Urinary bladder (tissue), 3 donors: ENCODE measurements at regions not wholly inside any gene's neighbourhood (a gene's known extent, or its start where the extent isn't known, plus 50 kb on each side); places are given as distances from the start of the nearest gene placed in this dataset.
"Not testable (repeated sequence)": the region's sequence is repeated elsewhere in the genome, so short reads cannot be mapped to it uniquely, and the experiment has no call there.

ENCODE experiments used
- DNase-seq: peaks from one replicate; pipeline ENCODE4 v3.0.0-alpha.2; 2015; ENCODE audit errors: extremely low spot score
- H3K27ac ChIP-seq: one replicate; pipeline ENCODE4 v1.5.1; 2013; ENCODE audit warnings: low read depth, mild to moderate bottlenecking, moderate library complexity
- H3K36me3 ChIP-seq: one replicate; pipeline ENCODE4 v1.6.1; 2013; ENCODE audit warnings: mild to moderate bottlenecking, moderate library complexity; ENCODE audit not compliant: insufficient read depth
- H3K4me1 ChIP-seq: one replicate; pipeline ENCODE4 v1.6.1; 2013; ENCODE audit warnings: mild to moderate bottlenecking, moderate library complexity; ENCODE audit not compliant: insufficient read depth
- H3K4me3 ChIP-seq: one replicate; pipeline ENCODE4 v1.5.1; 2013; ENCODE audit warnings: low read depth, low read length
- WGBS: extraction: QIAGEN DNeasy Blood & Tissue Kit; methylation state at CpG from one replicate; pipeline ENCODE4 v1.1.7; 2013; 5-methylcytosine and 5-hydroxymethylcytosine counted together
- donor health status: healthy with polysubstance abuse.
- donor health status: healthy.

DNA sequence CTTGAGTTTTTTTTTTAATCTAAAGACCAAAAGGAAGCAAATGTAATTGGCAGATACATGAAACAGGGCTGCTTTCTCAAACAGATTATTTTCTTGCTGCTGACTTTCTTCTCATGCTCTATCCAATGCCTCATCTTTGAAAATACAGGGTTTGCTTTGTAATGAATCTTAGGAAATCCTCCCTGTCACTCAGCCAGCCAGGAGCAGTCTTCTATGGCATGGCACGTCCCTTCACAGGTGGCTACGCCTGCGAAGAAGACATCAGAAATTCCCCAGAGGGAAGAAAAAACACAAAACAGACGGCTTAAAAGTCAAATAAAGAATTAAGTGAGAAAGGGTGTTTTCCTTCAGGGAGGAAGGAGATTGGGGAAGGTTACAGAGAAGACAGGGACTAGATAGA lies 242.5 kb downstream of the IGSF11 start:
- no peak overlapping the region for H3K27ac ChIP-seq
- H3K4me1 ChIP-seq: no peaks in the 10 kb centered on the region
- WGBS: 54% methylated on average over 4 of the region's 4 CpGs
- DNase-seq: no peak
- no peaks in the 10 kb centered on the region for H3K36me3 ChIP-seq
- H3K4me3 ChIP-seq: no peak overlapping the region

DNA sequence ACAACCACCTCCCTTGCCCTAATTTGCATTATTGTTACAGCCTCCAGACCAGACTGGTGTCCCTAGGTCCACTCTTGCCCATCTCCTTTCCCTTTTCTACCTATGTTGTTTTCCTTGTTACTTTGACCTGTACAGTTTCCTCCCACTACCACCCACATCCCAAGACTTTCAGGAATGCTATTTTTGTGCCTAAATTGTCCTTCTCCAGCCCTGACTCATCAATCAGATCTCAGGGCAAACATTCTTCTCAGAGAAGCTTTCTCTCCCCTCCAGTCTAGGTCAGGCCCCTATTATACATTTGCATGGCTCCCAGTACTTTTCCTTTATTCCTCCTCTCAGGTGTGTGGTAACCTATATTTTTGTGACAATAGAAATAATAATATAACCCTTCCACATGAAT lies 241.5 kb downstream of the IGSF11 start:
- Histone ChIP-seq H3K4me1 (no peaks in the 10 kb centered on the region), H3K27ac (no peak overlapping the region), H3K36me3 (no peaks in the 10 kb centered on the region), H3K4me3 (no peak overlapping the region)
- DNase-seq: no peak

DNA sequence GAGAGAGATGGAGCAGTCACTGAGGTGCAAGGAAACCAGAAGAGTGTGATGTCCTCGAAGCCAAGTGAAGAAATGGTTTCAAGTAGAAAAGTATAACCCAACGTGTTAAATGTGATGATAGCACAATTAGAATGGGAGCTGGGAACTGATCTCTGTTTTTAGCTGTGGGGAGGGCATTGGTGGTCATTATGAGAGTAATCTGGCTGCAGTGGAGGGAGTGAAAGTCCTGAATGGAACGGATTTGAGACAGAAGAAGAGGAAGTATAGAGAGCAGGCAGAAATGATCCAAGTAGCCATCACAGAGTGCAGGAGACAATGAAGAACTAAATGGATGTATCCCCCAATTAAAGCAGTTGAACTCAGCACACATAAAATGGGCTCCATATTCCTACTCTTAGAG lies 235.3 kb downstream of the IGSF11 start:
- no peaks in the 10 kb centered on the region for H3K36me3 ChIP-seq
- DNase-seq: no peak
- 83% methylated on average over 3 of the region's 3 CpGs for WGBS
- H3K4me3 ChIP-seq: no peak overlapping the region
- H3K27ac ChIP-seq: no peak overlapping the region
- no peaks in the 10 kb centered on the region for H3K4me1 ChIP-seq

DNA sequence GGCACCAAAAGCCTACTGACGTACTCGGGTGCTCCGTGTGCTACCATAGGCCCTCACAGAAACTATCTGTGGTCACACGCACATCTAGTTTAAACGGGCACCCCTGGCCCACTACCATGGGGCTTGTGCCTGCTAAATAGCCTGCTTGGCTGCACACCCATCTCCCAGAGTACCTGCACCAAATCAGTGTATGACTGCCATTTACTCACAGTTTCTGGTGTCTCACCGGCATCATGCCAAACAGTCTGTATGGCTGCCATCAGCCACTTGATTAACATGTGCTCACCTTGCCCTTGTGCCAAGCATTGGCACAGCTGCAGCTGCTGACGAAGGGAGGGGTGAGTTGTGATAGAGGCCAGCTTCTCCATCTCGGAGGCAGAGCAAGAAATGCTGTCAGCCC lies 232.7 kb downstream of the IGSF11 start:
- Histone ChIP-seq H3K4me3 (no peak overlapping the region), H3K27ac (no peak overlapping the region), H3K36me3 (no peaks in the 10 kb centered on the region), H3K4me1 (no peaks in the 10 kb centered on the region)
- DNase-seq: no peak
- 78% methylated on average over 8 of the region's 8 CpGs for WGBS

DNA sequence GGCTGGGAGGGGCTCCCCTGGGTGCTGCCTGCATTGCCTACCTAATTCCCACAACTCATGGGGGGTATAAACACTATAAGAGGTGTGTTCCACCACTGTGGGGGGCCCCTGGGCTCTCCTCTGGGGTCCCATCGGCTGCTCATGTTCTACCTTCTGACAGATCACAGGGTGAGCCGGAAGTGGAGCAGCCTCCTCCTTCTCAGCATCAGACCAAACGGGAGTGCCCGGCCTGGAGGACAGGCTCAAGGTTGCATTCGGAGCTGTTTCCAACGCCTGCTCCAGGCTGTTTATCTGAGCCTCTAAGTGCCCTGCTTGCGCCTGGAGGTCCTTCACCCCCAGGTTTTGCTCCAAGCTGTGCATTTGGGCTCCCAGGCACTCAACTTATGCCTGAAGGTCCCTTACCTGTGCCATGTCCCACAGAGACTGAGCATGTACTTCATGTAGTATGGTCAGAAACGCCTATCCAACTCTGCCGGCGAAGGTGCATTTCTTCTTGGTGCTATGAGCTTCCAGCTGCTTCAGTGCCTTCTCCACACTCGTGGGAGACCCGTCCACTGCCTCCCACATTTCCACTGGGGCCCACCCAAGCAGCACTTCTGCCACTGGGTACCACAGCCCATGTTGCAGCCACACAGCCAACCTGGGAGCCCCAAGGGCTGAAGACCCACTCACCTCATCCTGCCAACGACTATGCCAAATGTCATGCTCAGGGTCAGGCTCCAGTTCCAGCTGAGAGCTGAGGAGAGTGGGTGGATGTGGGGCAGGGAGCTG lies 232.1 kb downstream of the IGSF11 start:
- H3K4me3 ChIP-seq: no peak overlapping the region
- DNase-seq: no peak

DNA sequence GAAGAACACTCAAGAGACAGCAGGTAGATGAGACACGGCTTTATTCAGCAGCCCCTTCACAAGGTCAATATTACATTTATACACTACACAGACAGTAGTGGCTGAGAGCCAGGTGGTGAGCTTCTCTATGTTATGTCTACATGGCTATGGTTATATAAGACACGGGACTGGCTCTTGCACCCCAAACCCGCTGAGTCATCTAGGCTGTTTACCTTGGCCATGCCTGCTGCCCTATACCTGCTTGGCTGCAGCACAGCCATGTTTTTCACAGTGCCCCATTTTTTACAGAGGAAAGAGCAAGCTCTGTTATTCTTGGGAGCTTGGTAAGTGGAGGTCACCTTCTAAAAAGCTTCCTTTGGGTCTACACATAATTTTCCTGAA lies 231.6 kb downstream of the IGSF11 start:
- Histone ChIP-seq H3K4me1 (no peaks in the 10 kb centered on the region), H3K4me3 (no peak overlapping the region), H3K36me3 (no peaks in the 10 kb centered on the region), H3K27ac (no peak overlapping the region)
- 75% methylated on average over 3 of the region's 3 CpGs for WGBS
- DNase-seq: no peak

More for the DNA sequence above, 232.1 kb downstream of the IGSF11 start:
- Histone ChIP-seq H3K27ac (no peak overlapping the region), H3K4me1 (no peaks in the 10 kb centered on the region), H3K36me3 (no peaks in the 10 kb centered on the region)
- 91% methylated on average over 13 of the region's 13 CpGs for WGBS

DNA sequence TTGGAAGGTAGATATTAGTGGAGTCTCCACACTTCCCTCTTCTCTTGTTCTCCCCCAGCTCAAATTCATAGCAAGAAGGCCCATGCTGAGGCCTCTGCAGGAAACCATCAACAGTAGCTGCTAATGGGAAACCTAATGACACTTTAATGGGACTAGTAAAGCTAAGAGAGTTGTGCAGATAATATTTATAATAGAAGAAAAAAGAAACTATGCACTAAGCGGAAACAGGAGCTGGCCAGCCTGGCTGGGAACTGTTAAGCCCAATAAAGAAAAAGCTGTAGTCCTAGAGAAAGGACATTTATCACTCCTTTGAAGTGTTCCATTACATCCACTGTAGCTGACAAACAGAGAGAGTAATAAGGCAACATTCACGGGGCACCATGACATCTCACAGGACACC lies 229.6 kb downstream of the IGSF11 start:
- no peak overlapping the region for H3K4me3 ChIP-seq
- DNase-seq: no peak
- H3K36me3 ChIP-seq: no peaks in the 10 kb centered on the region
- no peak overlapping the region for H3K27ac ChIP-seq
- H3K4me1 ChIP-seq: no peaks in the 10 kb centered on the region
- WGBS: 61% methylated on average over 2 of the region's 2 CpGs

DNA sequence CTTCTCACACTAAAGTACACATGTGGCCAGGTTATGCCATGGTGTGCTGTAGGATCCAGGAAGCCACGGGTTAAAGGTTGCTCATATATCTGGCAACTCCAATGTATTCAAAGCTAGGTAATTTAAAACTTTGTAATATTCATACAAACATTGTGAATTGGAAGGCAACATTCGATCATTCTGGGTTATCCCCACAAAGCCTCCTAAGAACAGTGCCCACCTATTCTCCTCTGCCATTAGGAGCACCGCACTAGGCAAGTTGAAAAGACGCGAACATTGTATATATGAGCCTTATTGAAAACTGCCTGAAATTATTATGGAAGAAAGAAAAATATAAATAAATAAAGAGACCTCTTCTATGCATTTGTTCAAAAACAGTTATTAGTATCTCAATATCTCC lies 228.2 kb downstream of the IGSF11 start:
- Histone ChIP-seq H3K4me3 (no peak overlapping the region), H3K27ac (no peak overlapping the region), H3K4me1 (no peaks in the 10 kb centered on the region), H3K36me3 (no peaks in the 10 kb centered on the region)
- 92% methylated on average over 5 of the region's 5 CpGs for WGBS
- DNase-seq: no peak

DNA sequence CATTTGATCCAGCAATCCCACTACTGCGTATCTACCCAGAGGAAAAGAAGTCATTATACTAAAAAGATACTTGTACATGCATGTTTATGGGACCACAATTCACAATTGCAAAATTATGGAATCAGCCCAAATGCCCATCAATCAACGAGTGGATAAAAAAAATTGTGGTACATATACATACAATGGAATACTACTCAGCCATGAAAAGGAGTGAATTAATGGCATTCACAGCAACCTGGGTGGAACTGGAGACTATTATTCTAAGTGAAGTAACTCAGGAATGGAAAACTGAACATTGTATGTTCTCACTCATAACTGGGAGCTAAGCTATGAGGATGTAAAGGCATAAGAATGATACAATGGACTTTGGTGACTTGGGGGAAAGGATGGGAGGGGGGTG lies 227.3 kb downstream of the IGSF11 start:
- not testable (repeated sequence) for H3K36me3 ChIP-seq, H3K4me3 ChIP-seq, H3K4me1 ChIP-seq, DNase-seq, H3K27ac ChIP-seq
- 95% methylated on average over 2 of the region's 2 CpGs for WGBS

DNA sequence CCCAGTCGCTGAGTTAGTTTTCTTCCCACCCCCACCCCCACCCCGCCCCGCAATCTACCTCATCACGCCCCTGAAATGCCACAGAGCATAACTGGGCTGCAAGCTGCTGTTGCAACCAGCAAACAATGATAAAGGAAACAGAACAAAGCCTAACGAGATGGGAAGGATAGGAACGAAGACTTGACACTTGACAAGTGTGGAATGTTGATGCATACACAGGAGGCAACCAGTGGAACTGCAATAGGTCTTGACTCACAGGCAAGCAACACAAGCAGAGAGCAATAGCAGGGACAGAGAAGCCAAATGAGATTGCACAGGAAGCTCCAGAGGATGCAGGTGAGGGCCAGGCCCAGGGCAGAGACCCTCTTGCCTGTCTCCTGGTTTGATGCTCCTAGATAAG lies 225.9 kb downstream of the IGSF11 start:
- 72% methylated on average over 6 of the region's 6 CpGs for whole genome bisulfite sequencing
- Histone ChIP-seq H3K36me3 (no peaks in the 10 kb centered on the region), H3K4me1 (no peaks in the 10 kb centered on the region), H3K4me3 (no peak overlapping the region), H3K27ac (no peak overlapping the region)
- no peak for DNase-seq

DNA sequence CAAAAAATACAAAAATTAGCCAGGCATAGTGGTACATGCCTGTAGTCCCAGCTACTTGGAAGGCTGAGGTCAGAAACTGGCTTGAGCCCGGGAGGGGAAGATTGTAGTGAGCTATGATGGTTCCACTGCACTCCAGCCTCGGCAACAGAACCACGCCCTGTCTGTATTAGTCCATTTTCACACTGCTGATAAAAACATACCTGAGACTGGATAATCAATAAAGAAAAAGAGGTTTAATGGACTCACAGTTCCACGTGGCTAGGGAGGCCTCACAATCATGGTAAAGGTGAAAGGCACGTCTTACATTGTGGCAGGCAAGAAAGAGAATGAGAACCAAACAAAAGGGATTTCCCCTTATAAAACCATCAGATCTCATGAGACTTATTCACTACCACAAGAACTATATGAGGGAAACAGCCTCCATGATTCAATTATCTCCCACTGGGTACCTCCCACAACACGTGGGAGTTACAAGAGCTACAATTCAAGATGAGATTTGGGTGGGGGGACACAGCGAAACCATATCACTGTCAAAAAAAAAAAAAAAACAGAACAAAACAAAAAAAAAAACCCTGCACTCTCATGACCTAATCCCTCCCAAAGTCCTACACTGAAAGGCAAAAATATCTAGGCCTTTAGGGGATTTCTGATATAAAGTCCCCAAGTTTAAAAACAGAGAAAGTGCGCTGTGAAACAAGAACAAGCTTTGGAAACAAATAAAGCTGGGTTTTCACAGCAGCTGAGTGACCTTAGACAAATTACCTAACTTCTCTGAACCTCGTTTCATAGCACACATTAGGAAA lies 224.7 kb downstream of the IGSF11 start:
- Histone ChIP-seq H3K4me1 (no peaks in the 10 kb centered on the region), H3K4me3 (no peak overlapping the region), H3K36me3 (no peaks in the 10 kb centered on the region), H3K27ac (no peak overlapping the region)
- DNase-seq: no peak
- WGBS: 88% methylated on average over 9 of the region's 9 CpGs

DNA sequence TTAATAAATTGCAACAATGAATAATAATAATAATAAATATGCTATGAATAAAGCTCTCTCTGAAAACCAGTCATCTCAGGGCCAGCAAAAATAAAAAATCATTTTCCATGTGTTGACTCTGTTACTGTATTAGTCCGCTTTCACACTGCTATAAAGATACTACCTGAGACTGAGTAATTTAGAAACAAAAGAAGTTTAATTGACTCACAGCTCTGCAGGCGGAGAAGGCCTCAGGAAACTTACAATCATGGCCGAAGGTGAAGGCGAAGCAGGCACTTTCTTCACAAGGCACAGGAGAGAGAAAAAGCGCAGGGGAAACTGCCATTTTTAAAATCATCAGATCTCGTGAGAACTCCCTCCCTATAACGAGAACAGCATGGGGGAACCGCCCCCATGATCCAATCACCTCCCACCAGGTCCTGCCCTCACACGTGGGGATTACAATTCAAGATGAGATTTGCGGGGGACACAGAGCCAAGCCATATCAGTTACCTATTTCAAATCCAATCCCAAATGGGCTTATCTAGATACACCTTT lies 224.1 kb downstream of the IGSF11 start:
- Histone ChIP-seq H3K4me1 (no peaks in the 10 kb centered on the region), H3K4me3 (no peak overlapping the region), H3K27ac (no peak overlapping the region), H3K36me3 (no peaks in the 10 kb centered on the region)
- 80% methylated on average over 10 of the region's 10 CpGs for WGBS
- DNase-seq: no peak

DNA sequence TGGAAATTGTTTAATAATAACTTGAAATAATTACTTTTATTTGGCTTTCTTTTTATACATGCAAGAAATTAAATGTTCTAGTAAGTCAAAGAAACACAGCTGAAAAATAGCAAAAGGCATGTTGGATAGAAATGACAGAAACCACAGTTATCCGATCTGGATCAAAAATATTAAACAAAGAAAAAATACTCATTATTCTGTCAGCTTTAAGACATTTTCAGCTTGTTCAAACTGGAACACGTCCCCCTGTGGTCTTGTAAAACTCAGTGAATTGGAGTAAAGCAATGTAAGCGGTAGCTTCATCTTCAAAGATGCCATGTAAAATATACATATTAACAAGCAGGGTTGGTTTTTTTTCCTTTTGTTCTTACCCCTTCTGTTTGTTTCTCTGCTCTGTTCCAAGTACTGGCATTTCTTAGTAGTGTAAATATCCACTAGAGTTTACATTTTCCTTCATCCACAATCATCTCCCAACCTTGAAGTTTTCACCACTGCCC lies 223.4 kb downstream of the IGSF11 start:
- 32% methylated on average over 3 of the region's 3 CpGs for WGBS
- Histone ChIP-seq H3K36me3 (no peaks in the 10 kb centered on the region), H3K4me3 (no peak overlapping the region), H3K27ac (no peak overlapping the region), H3K4me1 (no peaks in the 10 kb centered on the region)
- DNase-seq: peak; percentile 13

DNA sequence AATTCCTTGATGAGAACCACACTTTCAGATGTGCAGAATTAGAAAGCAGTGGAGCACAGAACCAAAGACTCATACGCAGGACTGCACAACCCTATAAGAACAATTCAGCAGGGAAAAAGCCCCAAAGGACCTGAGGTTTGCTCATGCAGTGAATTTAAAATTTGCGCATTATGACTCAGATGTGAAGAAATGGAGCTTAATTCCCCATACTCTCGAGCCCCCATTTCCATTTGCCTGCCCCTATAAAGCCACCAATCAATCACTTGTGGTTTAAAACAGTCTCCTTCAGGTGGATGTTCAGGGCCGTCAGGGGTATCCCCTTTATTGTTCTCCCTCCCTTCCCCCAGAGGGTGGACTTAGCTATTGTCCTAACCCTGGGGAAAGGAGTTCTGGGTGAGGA lies 221.2 kb downstream of the IGSF11 start:
- Histone ChIP-seq H3K36me3 (no peaks in the 10 kb centered on the region), H3K4me1 (no peaks in the 10 kb centered on the region), H3K27ac (no peak overlapping the region), H3K4me3 (no peak overlapping the region)
- no peak for DNase-seq
- 89% methylated on average over 4 of the region's 4 CpGs for WGBS
